ENCODE measurements at regions not wholly inside any gene's neighbourhood (a gene's known extent, or its start where the extent isn't known, plus 50 kb on each side); places are given as distances from the start of the nearest gene placed in this dataset.

- no peak overlapping the region for H3K27ac ChIP-seq
- 72 to 87% methylated on average over 3 of the region's 3 CpGs for WGBS, 2 donors
- intact Hi-C loops (cut with DNase I) = no loop called here
These were observed 383.2 kb upstream of the ATP2B1 start for GRCh38 chr12:90091809-90092208.

GRCh38 chr12:90090929-90091651 is 382.5 kb upstream of the ATP2B1 start:
- no peak for TF ChIP-seq CTCF (IDR thresholded peaks at IDR 0.05)
- TF ChIP-seq POLR2A (IDR thresholded peaks at IDR 0.05) = no peak
- no peaks in the 10 kb centered on the region for H3K9me3 ChIP-seq
- H3K4me3 ChIP-seq = no peak overlapping the region
- 55 to 66% methylated on average over 3 of the region's 3 CpGs for WGBS, 2 donors
- H3K27ac ChIP-seq = no peak overlapping the region
- DNase-seq (peak in 2 of 4 donors; percentile 5 to 19), ATAC-seq (no peak)
- no peaks in the 10 kb centered on the region for H3K4me1 ChIP-seq
- H3K36me3 ChIP-seq (replicated peaks in 1 of 2; ENCODE audit: insufficient read depth in 1 of 2, low read depth in 2 of 2) = no peaks in the 10 kb centered on the region
- intact Hi-C loops (cut with DNase I) = no loop called here
- H3K27me3 ChIP-seq = no peaks in the 10 kb centered on the region

More at GRCh38 chr12:90091809-90092208, 383.2 kb upstream of the ATP2B1 start:
- Histone ChIP-seq H3K4me3 (no peak overlapping the region), H3K4me1 (no peaks in the 10 kb centered on the region), H3K27me3 (no peaks in the 10 kb centered on the region), H3K36me3 (replicated peaks in 1 of 2; ENCODE audit: insufficient read depth in 1 of 2, low read depth in 2 of 2) (no peaks in the 10 kb centered on the region), H3K9me3 (no peaks in the 10 kb centered on the region)
- ATAC-seq = no peak
- no peak for TF ChIP-seq CTCF (IDR thresholded peaks at IDR 0.05)
- TF ChIP-seq POLR2A (IDR thresholded peaks at IDR 0.05) = no peak
- no peak for DNase-seq

GRCh38 chr12:90086281-90086680 is 377.6 kb upstream of the ATP2B1 start:
- 55 to 56% methylated on average over 1 of the region's 1 CpG for WGBS, 2 donors
- intact Hi-C loops (cut with DNase I) = no loop called here
- no peak for DNase-seq

GRCh38 chr12:90085494-90086274 is 377.0 kb upstream of the ATP2B1 start:
- TF ChIP-seq POLR2A (IDR thresholded peaks at IDR 0.05) = no peak
- no peak for TF ChIP-seq CTCF (IDR thresholded peaks at IDR 0.05)
- 52 to 54% methylated on average over 3 of the region's 3 CpGs for WGBS, 2 donors
- Histone ChIP-seq H3K4me1 (no peaks in the 10 kb centered on the region), H3K9me3 (no peaks in the 10 kb centered on the region), H3K27ac (no peak overlapping the region), H3K36me3 (replicated peaks in 1 of 2; ENCODE audit: insufficient read depth in 1 of 2, low read depth in 2 of 2) (no peaks in the 10 kb centered on the region), H3K27me3 (no peaks in the 10 kb centered on the region), H3K4me3 (no peak overlapping the region)
- ATAC-seq (no peak), DNase-seq (no peak)
- intact Hi-C loops (cut with DNase I) = no loop called here

More at GRCh38 chr12:90086281-90086680, 377.6 kb upstream of the ATP2B1 start:
- Histone ChIP-seq H3K27ac (no peak overlapping the region), H3K4me1 (no peaks in the 10 kb centered on the region), H3K9me3 (no peaks in the 10 kb centered on the region), H3K36me3 (replicated peaks in 1 of 2; ENCODE audit: insufficient read depth in 1 of 2, low read depth in 2 of 2) (no peaks in the 10 kb centered on the region), H3K4me3 (no peak overlapping the region), H3K27me3 (no peaks in the 10 kb centered on the region)
- ATAC-seq = no peak
- no peak for TF ChIP-seq POLR2A (IDR thresholded peaks at IDR 0.05)
- TF ChIP-seq CTCF (IDR thresholded peaks at IDR 0.05) = no peak
